Immature natural killer cell (primary cell): ENCODE measurements at regions not wholly inside any gene's neighbourhood (a gene's known extent, or its start where the extent isn't known, plus 50 kb on each side); places are given as distances from the start of the nearest gene placed in this dataset.

Experiments
- DNase-seq, 3 donors: peaks; one replicate each; pipeline ENCODE4 v3.0.0; 2022; ENCODE audit warnings: mixed read lengths in 1 of 3
- H3K27ac Mint-ChIP-seq, 6 donors: one replicate each; pipeline ENCODE4 v1.8.0; 2020; ENCODE audit warnings: mixed read lengths in 6 of 6, mild to moderate bottlenecking in 5 of 6, inconsistent platforms in 4 of 6, moderate library complexity in 3 of 6
- H3K27me3 Mint-ChIP-seq, 3 donors: one replicate each; pipeline ENCODE4 v1.8.0; 2020 to 2021; ENCODE audit warnings: low read depth in 3 of 3, mild to moderate bottlenecking in 3 of 3, mixed read lengths in 3 of 3, moderate library complexity in 3 of 3, inconsistent platforms in 1 of 3
- H3K36me3 Mint-ChIP-seq, 3 donors: one replicate each; pipeline ENCODE4 v1.8.0; 2020; ENCODE audit warnings: mixed read lengths in 3 of 3, inconsistent platforms in 2 of 3, mild to moderate bottlenecking in 2 of 3
- H3K4me1 Mint-ChIP-seq, 2 donors: one replicate each; pipeline ENCODE4 v1.8.0; 2020; ENCODE audit warnings: inconsistent platforms in 2 of 2, mild to moderate bottlenecking in 2 of 2, mixed read lengths in 2 of 2, moderate library complexity in 1 of 2
- H3K4me3 Mint-ChIP-seq, 5 donors: one replicate each; pipeline ENCODE4 v1.8.0; 2020; ENCODE audit warnings: mild to moderate bottlenecking in 5 of 5, mixed read lengths in 5 of 5, inconsistent platforms in 3 of 5, moderate library complexity in 3 of 5
- H3K9me3 Mint-ChIP-seq, 6 donors: one replicate each; pipeline ENCODE4 v1.8.0; 2020; ENCODE audit warnings: mild to moderate bottlenecking in 6 of 6, mixed read lengths in 6 of 6, inconsistent platforms in 4 of 6, moderate library complexity in 3 of 6

DNA sequence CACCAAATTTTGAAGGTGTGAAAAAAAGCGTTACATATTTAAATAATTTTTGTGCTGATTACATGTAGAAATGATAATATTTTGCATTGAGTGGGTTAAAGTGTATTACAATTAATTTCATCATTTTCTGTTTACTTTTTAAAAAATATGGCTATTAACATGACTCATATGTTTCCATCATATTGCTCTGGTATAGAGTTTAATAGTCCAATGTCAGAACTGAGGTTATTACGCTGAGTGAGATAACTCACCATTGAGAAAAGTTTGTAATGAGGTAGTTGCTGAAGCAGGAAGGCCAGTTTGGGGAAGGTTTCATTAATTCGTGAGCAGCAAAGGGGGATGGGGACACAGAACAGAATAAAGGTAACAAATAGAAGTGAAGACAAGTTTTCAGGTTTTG lies 865.7 kb upstream of the MGAT4C start:
- Mint-ChIP-seq H3K36me3 (no peaks in the 10 kb centered on the region), H3K9me3 (peaks cover 6 to 43% (median 26%) of the 10 kb centered on the region in 6 donors), H3K27ac (no peak overlapping the region), H3K4me3 (no peak overlapping the region), H3K4me1 (no peaks in the 10 kb centered on the region), H3K27me3 (peaks cover 0 to 9% (median 3%) of the 10 kb centered on the region in 3 donors)
- DNase-seq, result no peak

DNA sequence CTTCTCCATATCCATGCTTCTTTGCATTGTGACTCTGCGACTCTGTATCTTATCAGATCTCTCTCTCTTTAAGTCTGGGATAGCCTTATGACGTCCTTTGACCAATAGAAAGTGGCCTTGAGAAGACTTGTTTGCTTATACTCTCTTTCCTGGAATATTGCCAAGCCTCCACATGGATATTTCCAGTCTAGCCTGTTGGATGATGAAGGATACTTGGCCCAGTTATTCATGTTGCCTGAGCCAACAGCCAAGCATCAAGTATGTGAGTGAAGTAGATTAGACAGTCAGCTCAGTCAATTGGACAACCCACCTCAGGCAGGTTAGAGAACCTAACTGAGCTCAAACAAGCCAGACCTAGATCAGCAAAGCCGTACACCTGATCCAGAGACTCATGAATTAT lies 864.2 kb upstream of the MGAT4C start:
- Mint-ChIP-seq H3K36me3 (no peaks in the 10 kb centered on the region), H3K4me3 (no peak overlapping the region), H3K27ac (no peak overlapping the region), H3K9me3 (peaks cover 6 to 42% (median 24%) of the 10 kb centered on the region in 6 donors), H3K4me1 (no peaks in the 10 kb centered on the region), H3K27me3 (peaks cover 0 to 7% (median 3%) of the 10 kb centered on the region in 3 donors)
- DNase-seq, result no peak

DNA sequence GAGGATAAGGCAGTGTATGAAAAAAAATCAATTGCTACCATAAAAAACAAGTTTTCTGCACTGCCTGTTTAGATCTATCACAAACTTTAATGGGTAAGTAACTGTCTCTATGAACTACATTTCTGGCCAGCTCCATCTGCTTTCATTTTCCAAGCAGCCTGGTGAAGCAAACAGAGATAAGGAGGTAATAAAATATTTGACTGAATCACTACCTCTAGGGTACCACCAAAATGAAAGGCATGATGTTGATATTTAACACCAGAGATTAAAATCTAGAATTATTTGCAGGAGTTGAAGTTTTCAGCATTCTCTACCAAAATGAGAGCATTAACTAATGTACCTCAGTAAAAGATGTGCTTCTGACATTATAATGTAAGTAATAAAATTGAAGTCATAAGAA lies 863.5 kb upstream of the MGAT4C start:
- Mint-ChIP-seq H3K27ac (no peak overlapping the region), H3K36me3 (no peaks in the 10 kb centered on the region), H3K27me3 (peaks cover 0 to 7% (median 3%) of the 10 kb centered on the region in 3 donors), H3K4me3 (no peak overlapping the region), H3K9me3 (peaks cover 6 to 35% (median 19%) of the 10 kb centered on the region in 6 donors), H3K4me1 (no peaks in the 10 kb centered on the region)
- DNase-seq, result no peak

DNA sequence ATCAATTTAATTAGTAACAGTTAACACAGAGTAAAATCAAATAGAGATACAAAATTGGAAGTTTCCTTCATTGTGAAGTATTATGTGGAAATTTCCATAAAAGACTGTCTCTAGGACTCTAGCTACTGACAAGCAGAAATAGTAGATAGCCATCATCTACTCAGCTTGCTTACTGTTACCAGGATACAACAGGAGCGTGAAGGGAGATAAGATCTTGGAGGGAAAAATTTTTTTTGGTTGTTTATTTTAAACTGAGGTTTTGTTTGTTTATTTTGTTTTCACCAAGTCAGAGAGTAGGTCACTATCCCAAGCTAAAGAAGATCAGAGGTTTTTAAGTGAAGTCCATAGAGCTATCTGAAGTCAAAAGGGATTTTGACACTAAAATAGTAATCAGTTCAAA lies 861.3 kb upstream of the MGAT4C start:
- Mint-ChIP-seq H3K27me3 (peaks cover 0 to 3% (median 2%) of the 10 kb centered on the region in 3 donors), H3K9me3 (peaks cover 6 to 29% (median 14%) of the 10 kb centered on the region in 6 donors), H3K36me3 (no peaks in the 10 kb centered on the region), H3K4me1 (no peaks in the 10 kb centered on the region), H3K27ac (no peak overlapping the region), H3K4me3 (no peak overlapping the region)
- DNase-seq, result no peak

DNA sequence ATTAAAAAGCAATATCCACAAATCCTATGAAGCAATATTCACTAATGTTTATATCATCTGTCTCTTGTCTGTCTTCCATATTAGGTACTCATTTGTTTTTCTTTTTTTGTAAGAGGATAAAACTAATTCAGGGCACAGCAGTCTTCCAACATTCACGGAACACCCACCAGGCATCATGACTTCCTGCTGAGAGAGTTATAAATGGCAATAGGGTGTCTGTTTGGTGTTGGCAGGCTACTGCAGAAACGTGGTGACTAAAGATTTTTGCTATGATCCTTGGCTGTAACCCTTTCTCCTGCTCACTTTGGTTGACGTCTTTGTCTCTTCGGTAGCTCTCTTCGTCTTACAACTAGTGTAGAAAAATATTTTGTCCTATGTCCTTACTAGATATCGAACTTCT lies 860.6 kb upstream of the MGAT4C start:
- Mint-ChIP-seq H3K36me3 (no peaks in the 10 kb centered on the region), H3K4me1 (no peaks in the 10 kb centered on the region), H3K9me3 (peaks cover 0 to 22% (median 10%) of the 10 kb centered on the region in 6 donors), H3K4me3 (no peak overlapping the region), H3K27me3 (peaks cover 0 to 3% (median 2%) of the 10 kb centered on the region in 3 donors), H3K27ac (no peak overlapping the region)
- DNase-seq, result no peak

DNA sequence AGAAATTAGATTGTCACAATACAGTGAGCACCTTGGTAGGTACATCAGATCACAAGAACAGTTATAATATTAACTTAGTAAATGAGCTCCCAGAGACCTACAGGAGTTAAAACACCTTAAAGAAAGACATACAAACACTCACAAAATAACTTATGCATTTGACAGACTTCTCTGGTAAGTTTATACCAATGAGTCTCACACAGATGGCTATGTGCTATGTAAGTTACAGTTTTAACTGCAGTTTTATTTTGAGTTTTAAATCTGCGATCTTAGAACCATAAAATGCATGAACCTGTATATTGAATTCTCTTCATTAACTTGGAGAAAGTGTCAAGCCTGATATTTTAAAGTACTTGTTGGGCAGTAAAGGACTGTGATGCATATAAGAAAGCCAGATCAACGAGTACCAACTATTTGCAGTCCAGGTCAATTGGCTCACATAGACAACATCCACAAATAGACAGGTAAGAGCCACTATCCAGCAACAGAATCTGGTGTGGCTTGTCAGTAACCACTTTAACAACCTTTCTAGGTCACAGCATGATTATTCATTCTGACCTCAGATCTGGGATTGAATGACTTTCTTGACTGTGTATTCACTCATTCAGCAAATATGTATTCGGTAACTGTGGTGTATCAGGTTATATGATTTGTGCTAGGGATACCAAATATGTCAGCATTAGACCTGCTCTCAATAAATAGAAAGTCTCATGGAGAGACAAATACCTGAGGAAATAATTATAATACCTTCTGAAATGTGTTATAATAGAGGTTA lies 856.6 kb upstream of the MGAT4C start:
- DNase-seq, result no peak
- H3K4me3 Mint-ChIP-seq, result no peak overlapping the region

DNA sequence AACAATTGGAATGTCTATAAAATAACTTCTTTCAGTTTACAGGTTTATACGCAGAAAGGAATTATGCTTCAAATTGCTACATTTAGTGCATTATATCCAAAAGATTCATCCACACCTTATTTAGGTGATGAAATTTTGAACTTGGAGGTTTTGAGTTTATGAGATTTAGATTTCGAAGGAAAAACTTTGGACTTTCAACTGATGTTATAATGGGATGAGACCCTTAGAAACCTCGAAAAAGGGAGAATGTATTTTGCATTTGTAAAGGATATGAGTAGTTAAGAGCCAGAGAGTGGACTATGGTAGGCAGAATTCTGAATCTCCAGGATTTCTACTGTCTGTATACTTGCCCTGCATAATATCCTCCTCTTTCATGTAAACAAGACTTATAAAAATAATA lies 851.6 kb upstream of the MGAT4C start:
- no peak for DNase-seq
- H3K4me3 Mint-ChIP-seq, result no peak overlapping the region
- H3K9me3 Mint-ChIP-seq, result peaks cover 2 to 34% (median 9%) of the 10 kb centered on the region in 6 donors
- H3K27ac Mint-ChIP-seq, result no peak overlapping the region
- no peaks in the 10 kb centered on the region for H3K36me3 Mint-ChIP-seq
- no peaks in the 10 kb centered on the region for H3K4me1 Mint-ChIP-seq
- H3K27me3 Mint-ChIP-seq, result no peaks in the 10 kb centered on the region

More for the DNA sequence above, 856.6 kb upstream of the MGAT4C start:
- H3K9me3 Mint-ChIP-seq, result peaks cover 2 to 27% (median 11%) of the 10 kb centered on the region in 6 donors
- H3K27ac Mint-ChIP-seq, result no peak overlapping the region
- H3K27me3 Mint-ChIP-seq, result no peaks in the 10 kb centered on the region
- no peaks in the 10 kb centered on the region for H3K4me1 Mint-ChIP-seq
- no peaks in the 10 kb centered on the region for H3K36me3 Mint-ChIP-seq

DNA sequence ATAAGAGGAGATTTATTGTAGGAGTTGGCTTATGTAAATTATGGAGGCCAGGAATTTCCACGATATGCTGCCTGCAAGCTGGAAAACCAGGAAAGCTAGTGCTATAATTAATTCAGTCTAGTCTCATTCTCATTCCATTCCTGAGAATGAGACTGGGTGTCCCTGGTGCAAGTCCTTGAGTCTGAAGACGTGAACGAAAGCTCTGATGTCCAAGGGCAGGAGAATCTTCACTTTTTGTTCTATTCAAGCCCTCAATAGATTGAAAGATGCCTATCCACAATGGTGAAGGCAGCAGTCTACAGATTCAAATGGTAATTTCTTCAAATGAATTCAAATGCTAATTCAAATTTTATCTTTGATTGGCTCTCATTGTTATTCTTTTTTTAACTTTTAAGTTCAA lies 851.1 kb upstream of the MGAT4C start:
- Mint-ChIP-seq H3K4me3 (no peak overlapping the region), H3K27ac (no peak overlapping the region)

DNA sequence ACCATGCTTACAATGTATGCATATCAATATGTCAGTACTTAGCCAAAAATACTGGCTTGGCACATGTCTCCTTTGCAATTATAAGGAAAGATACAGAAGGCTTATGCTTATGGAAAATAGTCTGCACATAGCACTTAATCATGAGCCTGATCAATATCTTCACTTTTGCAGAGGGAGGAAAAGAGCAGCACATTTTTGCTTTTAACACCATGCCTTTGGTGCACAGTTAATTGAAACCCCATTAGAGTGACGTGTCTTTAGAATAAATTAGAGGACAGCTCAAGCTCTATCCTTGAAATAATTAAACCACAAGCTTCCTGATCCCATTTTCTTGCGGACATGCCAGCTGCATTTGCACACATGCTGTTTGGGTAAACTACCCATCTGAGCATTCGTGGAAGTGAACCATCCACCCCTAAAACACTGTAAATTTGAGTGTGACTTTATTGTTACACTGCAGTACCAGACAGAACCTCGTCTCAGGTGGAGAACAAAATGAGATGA lies 839.9 kb upstream of the MGAT4C start:
- Mint-ChIP-seq H3K27me3 (peaks cover 0 to 1% (median 0%) of the 10 kb centered on the region in 3 donors), H3K9me3 (peaks cover 8 to 37% (median 16%) of the 10 kb centered on the region in 6 donors), H3K4me3 (no peak overlapping the region), H3K4me1 (no peaks in the 10 kb centered on the region), H3K36me3 (no peaks in the 10 kb centered on the region), H3K27ac (no peak overlapping the region)
- DNase-seq, result no peak

More for the DNA sequence above, 851.1 kb upstream of the MGAT4C start:
- Mint-ChIP-seq H3K4me1 (no peaks in the 10 kb centered on the region), H3K36me3 (no peaks in the 10 kb centered on the region), H3K27me3 (no peaks in the 10 kb centered on the region), H3K9me3 (peaks cover 2 to 34% (median 9%) of the 10 kb centered on the region in 6 donors)
- DNase-seq, result no peak

DNA sequence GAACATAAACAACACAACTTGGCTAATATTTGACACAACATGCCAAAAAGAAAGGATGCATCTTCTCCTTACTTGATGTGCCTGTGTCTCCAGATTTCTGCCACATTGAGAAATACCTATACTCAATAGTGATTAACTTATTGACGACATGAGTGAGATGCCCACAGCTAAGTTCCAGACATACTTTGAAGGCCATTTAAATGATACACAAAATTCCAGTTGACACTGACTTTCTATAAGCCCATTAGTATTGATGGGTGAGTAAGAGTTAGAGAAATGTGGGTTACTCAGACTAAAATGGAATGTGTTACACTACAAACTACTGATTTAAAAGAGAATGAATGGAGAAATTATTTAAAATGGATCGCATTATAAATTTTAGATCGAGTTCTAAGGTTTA lies 838.2 kb upstream of the MGAT4C start:
- H3K27ac Mint-ChIP-seq, result no peak overlapping the region
- peaks cover 5 to 32% (median 11%) of the 10 kb centered on the region in 6 donors for H3K9me3 Mint-ChIP-seq
- no peaks in the 10 kb centered on the region for H3K36me3 Mint-ChIP-seq
- no peak for DNase-seq
- H3K27me3 Mint-ChIP-seq, result peaks cover 0 to 1% (median 0%) of the 10 kb centered on the region in 3 donors
- H3K4me1 Mint-ChIP-seq, result no peaks in the 10 kb centered on the region
- no peak overlapping the region for H3K4me3 Mint-ChIP-seq

DNA sequence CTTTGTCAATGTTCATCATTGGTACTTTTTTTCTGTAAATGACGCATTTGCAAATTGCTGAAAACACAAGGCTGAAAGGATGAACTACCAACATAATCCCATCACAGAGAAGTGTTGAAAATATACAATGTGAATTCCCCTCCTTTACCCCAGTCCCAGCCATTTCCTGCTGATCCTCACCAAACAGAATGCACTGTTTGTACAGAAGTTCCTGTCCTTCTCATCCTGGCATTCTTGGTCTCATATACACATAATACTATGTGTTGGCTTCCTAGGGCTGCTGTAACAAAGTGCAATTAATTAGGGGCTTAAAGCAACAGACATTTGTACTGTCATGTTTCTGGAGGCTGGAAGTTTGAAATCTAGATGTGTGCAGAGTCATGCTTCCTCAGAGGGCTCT lies 836.2 kb upstream of the MGAT4C start:
- DNase-seq, result no peak
- peaks cover 2 to 24% (median 14%) of the 10 kb centered on the region in 6 donors for H3K9me3 Mint-ChIP-seq
- H3K27ac Mint-ChIP-seq, result no peak overlapping the region
- no peaks in the 10 kb centered on the region for H3K36me3 Mint-ChIP-seq
- no peaks in the 10 kb centered on the region for H3K4me1 Mint-ChIP-seq
- peaks cover 0 to 1% (median 0%) of the 10 kb centered on the region in 3 donors for H3K27me3 Mint-ChIP-seq
- H3K4me3 Mint-ChIP-seq, result no peak overlapping the region

DNA sequence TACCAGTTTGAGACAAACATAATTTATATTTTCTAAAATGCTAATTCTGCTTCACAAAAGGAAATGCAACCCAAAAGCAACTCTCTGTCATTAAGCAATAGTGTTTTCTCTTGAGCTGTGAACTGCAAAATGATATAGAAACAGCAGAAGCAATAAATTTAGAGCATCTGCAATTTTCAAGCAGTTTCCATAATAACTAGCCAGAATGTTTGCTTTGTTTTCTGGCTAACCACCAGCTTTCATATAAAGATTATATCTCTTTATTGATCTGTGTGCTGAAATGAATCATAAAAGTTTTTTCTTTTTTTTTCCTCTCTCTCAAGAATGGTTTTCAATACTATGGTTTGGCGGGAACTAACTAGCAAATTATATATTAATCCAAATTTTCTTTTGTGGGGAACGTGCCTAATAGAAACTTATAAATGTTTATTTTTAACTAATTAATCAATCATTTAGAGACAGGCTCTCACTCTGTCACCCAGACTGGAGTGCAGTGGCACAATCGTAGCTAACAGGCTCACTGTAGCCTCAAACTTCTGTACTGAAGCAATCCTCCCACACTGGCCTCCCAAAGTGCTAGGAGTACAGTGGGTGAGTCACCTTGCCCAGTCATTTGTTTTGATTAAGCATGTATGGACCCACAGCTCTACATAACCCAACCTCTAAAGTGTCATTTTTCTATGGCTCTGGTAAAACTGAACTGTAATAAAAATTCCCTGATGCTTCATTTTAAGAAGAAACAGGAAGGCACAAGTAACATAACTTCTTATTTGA lies 830.1 kb upstream of the MGAT4C start:
- no peaks in the 10 kb centered on the region for H3K4me1 Mint-ChIP-seq
- no peak overlapping the region for H3K4me3 Mint-ChIP-seq
- H3K27ac Mint-ChIP-seq, result no peak overlapping the region
- peaks cover 4 to 30% (median 6%) of the 10 kb centered on the region in 6 donors for H3K9me3 Mint-ChIP-seq
- H3K27me3 Mint-ChIP-seq, result peaks cover 0 to 1% (median 0%) of the 10 kb centered on the region in 3 donors
- DNase-seq, result no peak
- H3K36me3 Mint-ChIP-seq, result no peaks in the 10 kb centered on the region

DNA sequence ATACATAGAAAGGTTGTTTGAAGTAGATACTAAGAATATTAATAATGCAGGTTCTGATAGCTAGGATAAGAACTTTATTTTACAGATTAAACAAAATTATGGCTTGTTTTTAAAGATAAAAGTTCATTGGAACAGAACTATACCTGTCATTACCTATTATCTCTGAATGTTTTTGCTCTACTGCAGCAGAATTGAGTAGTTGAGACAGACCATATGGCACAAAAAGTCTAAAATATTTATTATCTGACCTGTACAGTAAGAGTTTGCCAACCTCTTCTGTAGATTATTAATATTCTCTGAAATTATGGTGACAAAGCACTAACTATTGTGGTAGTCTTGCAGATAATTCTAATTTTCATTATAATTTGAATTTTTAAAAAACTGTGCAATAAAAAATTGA lies 829.1 kb upstream of the MGAT4C start:
- peaks cover 4 to 30% (median 6%) of the 10 kb centered on the region in 6 donors for H3K9me3 Mint-ChIP-seq
- H3K27ac Mint-ChIP-seq, result no peak overlapping the region
- no peaks in the 10 kb centered on the region for H3K36me3 Mint-ChIP-seq
- H3K27me3 Mint-ChIP-seq, result peaks cover 0 to 1% (median 0%) of the 10 kb centered on the region in 3 donors
- no peaks in the 10 kb centered on the region for H3K4me1 Mint-ChIP-seq
- no peak overlapping the region for H3K4me3 Mint-ChIP-seq
- no peak for DNase-seq

DNA sequence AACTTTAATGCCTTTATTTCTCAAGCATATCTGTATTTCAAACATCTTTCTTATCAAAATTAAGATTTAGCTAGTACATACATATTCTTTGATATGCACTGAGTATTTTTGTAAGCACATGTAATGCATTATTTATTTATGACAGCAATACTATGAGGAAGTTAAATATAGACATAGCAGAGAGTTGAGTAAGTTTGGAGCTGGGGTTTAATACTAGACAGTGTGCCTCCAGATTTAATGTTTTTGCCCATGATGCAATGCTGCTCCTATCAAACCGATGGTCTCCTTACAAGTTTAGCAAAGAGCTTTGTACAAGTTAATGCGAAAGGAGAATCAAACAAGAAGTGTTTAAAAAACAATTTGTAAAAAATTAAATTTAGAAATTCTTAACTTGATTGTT lies 826.6 kb upstream of the MGAT4C start:
- no peaks in the 10 kb centered on the region for H3K36me3 Mint-ChIP-seq
- H3K9me3 Mint-ChIP-seq, result peaks cover 4 to 25% (median 7%) of the 10 kb centered on the region in 6 donors

More for the DNA sequence above, 826.6 kb upstream of the MGAT4C start:
- no peak overlapping the region for H3K4me3 Mint-ChIP-seq
- no peaks in the 10 kb centered on the region for H3K4me1 Mint-ChIP-seq
- DNase-seq, result no peak
- H3K27me3 Mint-ChIP-seq, result peaks cover 0 to 1% (median 0%) of the 10 kb centered on the region in 3 donors
- H3K27ac Mint-ChIP-seq, result no peak overlapping the region
